ENCODE measurements at regions not wholly inside any gene's neighbourhood (a gene's known extent, or its start where the extent isn't known, plus 50 kb on each side); places are given as distances from the start of the nearest gene placed in this dataset.

DNA sequence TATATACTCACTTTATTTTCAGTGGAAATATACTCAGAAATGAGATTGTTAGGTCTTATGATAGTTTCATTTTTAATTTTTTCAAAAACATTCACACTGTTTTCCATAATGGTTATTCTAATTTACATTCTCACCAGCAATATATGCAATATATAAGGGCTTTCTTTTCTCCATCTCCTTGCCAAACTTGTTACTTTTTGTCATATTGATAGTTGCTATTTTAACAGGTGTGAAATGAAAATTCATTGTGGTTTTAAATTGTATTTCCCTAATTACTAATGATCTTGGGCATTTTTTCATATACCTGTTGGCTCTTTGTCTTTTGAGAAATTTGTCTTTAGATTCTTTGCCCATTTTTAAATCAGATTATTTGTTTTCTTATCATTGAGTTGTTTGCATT is 325.2 kb downstream of the DIPK2A start:
- H3K4me1 Mint-ChIP-seq (ENCODE audit: low read depth, unreplicated experiment): peaks cover 29% of the 10 kb centered on the region
- no peak for TF ChIP-seq CTCF (IDR thresholded peaks at IDR 0.05; ENCODE audit: unreplicated experiment)
- H3K36me3 Mint-ChIP-seq (ENCODE audit: insufficient read depth, unreplicated experiment): no peaks in the 10 kb centered on the region
- H3K4me3 Mint-ChIP-seq (ENCODE audit: low read depth, unreplicated experiment): no peak overlapping the region
- no peaks in the 10 kb centered on the region for H3K27me3 Mint-ChIP-seq (ENCODE audit: unreplicated experiment)
- H3K27ac Mint-ChIP-seq (ENCODE audit: unreplicated experiment): no peak overlapping the region
- intact Hi-C loops (cut with micrococcal nuclease; ENCODE audit: unreplicated experiment): loop anchor here (5.0 kb wide), 1 partner anchor 475 kb away; no protein-coding TSS in a partner anchor
- peaks cover 2% of the 10 kb centered on the region for H3K9me3 Mint-ChIP-seq (ENCODE audit: low read depth, unreplicated experiment)
- CTCF ChIA-PET: no interaction called here
- BruUV-seq (replicated peaks): no TSS peak
- no peak for DNase-seq

DNA sequence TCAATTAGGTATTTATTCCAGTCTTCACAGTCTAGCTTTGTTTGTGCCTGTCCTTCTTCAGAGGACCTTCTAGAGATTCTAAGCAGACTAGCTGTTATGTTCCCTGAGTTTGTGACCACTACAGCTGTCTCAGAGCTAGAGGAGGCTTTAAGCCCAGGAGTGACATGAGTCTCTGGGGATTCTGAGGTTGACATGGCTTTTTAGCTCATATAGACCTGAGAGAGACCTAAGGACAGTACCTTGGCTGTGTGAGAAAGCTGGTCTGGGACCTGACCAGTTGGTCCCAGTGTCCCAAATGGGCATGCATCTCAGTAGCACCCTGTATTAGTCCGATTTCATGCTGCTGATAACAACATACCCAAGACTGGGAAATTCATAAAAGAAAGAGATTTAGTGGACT is 330.2 kb downstream of the DIPK2A start:
- BruUV-seq (replicated peaks): no TSS peak
- no peak for TF ChIP-seq CTCF (IDR thresholded peaks at IDR 0.05; ENCODE audit: unreplicated experiment)
- Mint-ChIP-seq H3K27me3 (ENCODE audit: unreplicated experiment) (no peaks in the 10 kb centered on the region), H3K9me3 (ENCODE audit: low read depth, unreplicated experiment) (peaks cover 5% of the 10 kb centered on the region), H3K27ac (ENCODE audit: unreplicated experiment) (no peak overlapping the region), H3K36me3 (ENCODE audit: insufficient read depth, unreplicated experiment) (no peaks in the 10 kb centered on the region), H3K4me1 (ENCODE audit: low read depth, unreplicated experiment) (peaks cover 7% of the 10 kb centered on the region), H3K4me3 (ENCODE audit: low read depth, unreplicated experiment) (no peak overlapping the region)
- CTCF ChIA-PET: no interaction called here
- intact Hi-C loops (cut with micrococcal nuclease; ENCODE audit: unreplicated experiment): no loop called here
- no peak for DNase-seq

DNA sequence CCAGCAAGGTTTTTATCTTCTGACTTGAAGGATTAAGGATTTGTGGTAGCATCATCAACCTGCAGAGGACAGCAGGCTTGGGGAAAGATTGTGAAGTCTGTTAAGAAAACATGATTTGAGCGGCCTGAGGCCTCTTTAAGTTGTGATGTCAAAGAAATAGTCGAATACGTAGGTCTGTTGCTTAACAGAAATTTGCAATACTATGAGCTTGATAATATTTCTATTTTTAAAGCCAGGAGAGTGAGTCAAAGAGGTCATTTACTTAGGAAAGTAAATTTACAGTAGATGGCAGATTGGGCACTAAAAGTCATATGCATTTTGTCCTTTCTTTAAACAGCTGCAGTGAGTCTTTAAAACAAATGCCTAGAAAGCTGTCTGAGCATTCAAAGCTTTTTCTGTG is 336.3 kb downstream of the DIPK2A start:
- no peaks in the 10 kb centered on the region for H3K36me3 Mint-ChIP-seq (ENCODE audit: insufficient read depth, unreplicated experiment)
- no peak for DNase-seq
- no peak overlapping the region for H3K27ac Mint-ChIP-seq (ENCODE audit: unreplicated experiment)
- TF ChIP-seq CTCF (IDR thresholded peaks at IDR 0.05; ENCODE audit: unreplicated experiment): no peak
- no peaks in the 10 kb centered on the region for H3K4me1 Mint-ChIP-seq (ENCODE audit: low read depth, unreplicated experiment)
- intact Hi-C loops (cut with micrococcal nuclease; ENCODE audit: unreplicated experiment): no loop called here
- BruUV-seq (replicated peaks): no TSS peak
- H3K4me3 Mint-ChIP-seq (ENCODE audit: low read depth, unreplicated experiment): no peak overlapping the region
- CTCF ChIA-PET: no interaction called here
- no peaks in the 10 kb centered on the region for H3K27me3 Mint-ChIP-seq (ENCODE audit: unreplicated experiment)
- peaks cover 6% of the 10 kb centered on the region for H3K9me3 Mint-ChIP-seq (ENCODE audit: low read depth, unreplicated experiment)

DNA sequence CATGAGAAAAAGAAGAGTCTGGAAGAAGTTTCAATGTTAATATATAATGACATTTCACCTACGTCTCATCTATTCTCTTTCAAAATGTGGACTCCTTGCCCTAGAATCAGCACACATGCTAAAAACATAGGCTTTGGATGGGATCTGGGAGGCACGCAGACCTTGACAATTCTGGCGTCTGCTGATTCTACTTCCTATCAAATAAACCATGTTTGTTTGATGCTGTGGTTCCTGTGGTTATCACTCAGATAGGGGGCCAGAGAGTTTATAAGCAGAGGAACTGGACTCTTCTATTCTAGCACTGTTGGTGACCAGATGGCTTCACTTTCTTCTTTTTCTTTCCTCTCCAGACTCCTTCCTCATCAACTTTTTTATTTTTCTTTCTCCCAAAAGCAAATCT is 336.8 kb downstream of the DIPK2A start:
- no peak for DNase-seq
- intact Hi-C loops (cut with micrococcal nuclease; ENCODE audit: unreplicated experiment): no loop called here
- Mint-ChIP-seq H3K4me3 (ENCODE audit: low read depth, unreplicated experiment) (no peak overlapping the region), H3K27ac (ENCODE audit: unreplicated experiment) (no peak overlapping the region), H3K27me3 (ENCODE audit: unreplicated experiment) (no peaks in the 10 kb centered on the region), H3K9me3 (ENCODE audit: low read depth, unreplicated experiment) (peaks cover 6% of the 10 kb centered on the region), H3K4me1 (ENCODE audit: low read depth, unreplicated experiment) (no peaks in the 10 kb centered on the region), H3K36me3 (ENCODE audit: insufficient read depth, unreplicated experiment) (no peaks in the 10 kb centered on the region)
- no peak for TF ChIP-seq CTCF (IDR thresholded peaks at IDR 0.05; ENCODE audit: unreplicated experiment)
- CTCF ChIA-PET: no interaction called here
- no TSS peak for BruUV-seq (replicated peaks)

DNA sequence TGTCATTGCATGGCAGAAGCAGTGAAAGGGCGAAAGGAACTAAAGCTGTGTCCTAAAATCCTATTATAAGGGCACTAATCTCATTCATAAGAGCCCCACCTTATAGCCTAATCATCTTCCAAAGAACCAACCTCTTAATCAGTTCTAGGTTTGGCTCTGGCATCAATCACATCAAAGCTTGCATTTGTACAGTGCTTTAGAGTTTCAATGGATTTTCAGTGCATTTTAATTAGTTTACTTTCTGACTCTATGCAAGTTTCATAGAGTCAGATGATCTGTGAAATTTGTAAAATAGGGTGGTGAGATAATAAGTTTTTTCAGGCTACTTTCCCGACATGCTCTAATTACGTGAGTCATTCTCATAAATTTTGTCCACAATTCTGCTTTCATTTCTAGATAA is 341.1 kb downstream of the DIPK2A start:
- DNase-seq: no peak
- TF ChIP-seq CTCF (IDR thresholded peaks at IDR 0.05; ENCODE audit: unreplicated experiment): no peak
- intact Hi-C loops (cut with micrococcal nuclease; ENCODE audit: unreplicated experiment): no loop called here
- Mint-ChIP-seq H3K27me3 (ENCODE audit: unreplicated experiment) (no peaks in the 10 kb centered on the region), H3K4me3 (ENCODE audit: low read depth, unreplicated experiment) (no peak overlapping the region), H3K4me1 (ENCODE audit: low read depth, unreplicated experiment) (no peaks in the 10 kb centered on the region), H3K27ac (ENCODE audit: unreplicated experiment) (no peak overlapping the region), H3K36me3 (ENCODE audit: insufficient read depth, unreplicated experiment) (no peaks in the 10 kb centered on the region), H3K9me3 (ENCODE audit: low read depth, unreplicated experiment) (peaks cover 4% of the 10 kb centered on the region)
- BruUV-seq (replicated peaks): no TSS peak
- CTCF ChIA-PET: no interaction called here

Data from Calu3 (cell line).